Liver (tissue), 8 donors: ENCODE measurements at regions not wholly inside any gene's neighbourhood (a gene's known extent, or its start where the extent isn't known, plus 50 kb on each side); places are given as distances from the start of the nearest gene placed in this dataset.

Experiments
- DNase-seq: peaks from one replicate; pipeline ENCODE4 v3.0.0-alpha.2; 2017; ENCODE audit warnings: low spot score
- H3K27ac ChIP-seq, 2 donors: one replicate each; pipeline ENCODE4 v1.7.0; 2013; ENCODE audit warnings: inconsistent platforms in 2 of 2, low read length in 2 of 2, control low read depth in 1 of 2, low read depth in 1 of 2, mild to moderate bottlenecking in 1 of 2
- H3K27me3 ChIP-seq, 4 donors: one replicate each; pipeline versions ENCODE4 v1.6.1 to v1.7.0; 2013; ENCODE audit warnings: low read length in 3 of 4, inconsistent platforms in 1 of 4, mild to moderate bottlenecking in 1 of 4, moderate library complexity in 1 of 4; ENCODE audit not compliant: control insufficient read depth in 4 of 4, insufficient read depth in 4 of 4
- H3K36me3 ChIP-seq, 4 donors: one replicate each; pipeline versions ENCODE4 v1.6.1 to v1.7.0; 2013; ENCODE audit warnings: low read length in 3 of 4, mild to moderate bottlenecking in 3 of 4, low read depth in 1 of 4, moderate library complexity in 1 of 4; ENCODE audit not compliant: control insufficient read depth in 4 of 4, insufficient read depth in 3 of 4
- H3K4me1 ChIP-seq, 4 donors: one replicate each; pipeline versions ENCODE4 v1.6.1 to v1.7.0; 2013; ENCODE audit warnings: low read length in 3 of 4, mild to moderate bottlenecking in 3 of 4, moderate library complexity in 1 of 4; ENCODE audit not compliant: control insufficient read depth in 4 of 4, insufficient read depth in 4 of 4
- H3K4me3 ChIP-seq, 3 donors: one replicate each; pipeline versions ENCODE4 v1.6.1 to v1.7.0; 2013; ENCODE audit warnings: low read length in 3 of 3, control low read depth in 1 of 3, low read depth in 1 of 3, mild to moderate bottlenecking in 1 of 3
- H3K9ac ChIP-seq, 2 donors: one replicate each; pipeline ENCODE4 v1.7.0; 2013; ENCODE audit warnings: low read length in 2 of 2, mild to moderate bottlenecking in 2 of 2, moderate library complexity in 2 of 2, control low read depth in 1 of 2, low read depth in 1 of 2
- H3K9me3 ChIP-seq, 4 donors: one replicate each; pipeline versions ENCODE4 v1.6.1 to v1.7.0; 2013; ENCODE audit warnings: low read length in 3 of 4; ENCODE audit not compliant: control insufficient read depth in 4 of 4
- EGR1 ChIP-seq, 2 donors: IDR thresholded peaks; 2 replicates each; pipeline ENCODE4 v1.6.1; 2016 to 2018; ENCODE audit warnings: antibody characterized with exemption in 2 of 2, low read depth in 2 of 2
- FOXA1 ChIP-seq: IDR thresholded peaks from 2 replicates; pipeline ENCODE4 v1.6.1; 2016; ENCODE audit warnings: antibody characterized with exemption
- FOXA2 ChIP-seq: IDR thresholded peaks from 2 replicates; pipeline ENCODE4 v1.6.1; 2016; ENCODE audit warnings: antibody characterized with exemption
- GABPA ChIP-seq, 2 donors: IDR thresholded peaks in 1 of 2; conservative IDR thresholded peaks in 1 of 2; 2 replicates each; pipeline ENCODE4 v1.6.1; 2016; ENCODE audit warnings: antibody characterized with exemption in 2 of 2, mild to moderate bottlenecking in 1 of 2, moderate library complexity in 1 of 2
- HNF4A ChIP-seq, 2 donors: conservative IDR thresholded peaks; 2 replicates each; pipeline ENCODE4 v1.6.1; 2016; ENCODE audit warnings: antibody characterized with exemption in 2 of 2, mild to moderate bottlenecking in 2 of 2
- HNF4G ChIP-seq: IDR thresholded peaks from 2 replicates; pipeline ENCODE4 v1.6.1; 2016; ENCODE audit warnings: antibody characterized with exemption
- JUND ChIP-seq, 2 donors: IDR thresholded peaks; 2 replicates each; pipeline ENCODE4 v1.6.1; 2016; ENCODE audit warnings: antibody characterized with exemption in 2 of 2
- RAD21 ChIP-seq, 2 donors: IDR thresholded peaks; 2 replicates each; pipeline ENCODE4 v1.6.1; 2016; ENCODE audit warnings: antibody characterized with exemption in 2 of 2, mild to moderate bottlenecking in 2 of 2
- RXRA ChIP-seq, 2 donors: IDR thresholded peaks; 2 replicates each; pipeline ENCODE4 v1.6.1; 2017 to 2018; ENCODE audit warnings: antibody characterized with exemption in 2 of 2, mild to moderate bottlenecking in 1 of 2
- SP1 ChIP-seq: IDR thresholded peaks from 2 replicates; pipeline ENCODE4 v1.6.1; 2018; ENCODE audit warnings: antibody characterized with exemption, mild to moderate bottlenecking
- TAF1 ChIP-seq: conservative IDR thresholded peaks from 2 replicates; pipeline ENCODE4 v1.6.1; 2016; ENCODE audit warnings: antibody characterized with exemption, mild to moderate bottlenecking
- YY1 ChIP-seq: IDR thresholded peaks from 2 replicates; pipeline ENCODE4 v1.6.1; 2016; ENCODE audit warnings: antibody characterized with exemption, mild to moderate bottlenecking
- WGBS: extraction: QIAGEN DNeasy Blood & Tissue Kit; methylation state at CpG from one replicate; pipeline ENCODE4 v1.1.7; 2013; 5-methylcytosine and 5-hydroxymethylcytosine counted together
- TF ChIP-seq, protein P1 (sequence below): IDR thresholded peaks from 2 replicates; pipeline ENCODE4 v1.6.1; 2016; ENCODE audit warnings: antibody characterized with exemption, mild to moderate bottlenecking
- TF ChIP-seq, protein P2 (sequence below): IDR thresholded peaks from 2 replicates; pipeline ENCODE4 v1.6.1; 2016; ENCODE audit warnings: antibody characterized with exemption
- TF ChIP-seq, protein P3 (sequence below): IDR thresholded peaks from 2 replicates; pipeline ENCODE4 v1.6.1; 2016; ENCODE audit warnings: antibody characterized with exemption
- TF ChIP-seq, protein P4 (sequence below): fragments of 150-350 bp; IDR thresholded peaks from 2 replicates; pipeline ENCODE4 v1.5.1; 2017; ENCODE audit warnings: improper control_type of control experiment, low read depth, low read length; ENCODE audit not compliant: missing input control
- donor health status: healthy.
- donor health status: healthy.
- donor health status: healthy.
- donor health status: healthy.
- donor health status: healthy.

DNA sequence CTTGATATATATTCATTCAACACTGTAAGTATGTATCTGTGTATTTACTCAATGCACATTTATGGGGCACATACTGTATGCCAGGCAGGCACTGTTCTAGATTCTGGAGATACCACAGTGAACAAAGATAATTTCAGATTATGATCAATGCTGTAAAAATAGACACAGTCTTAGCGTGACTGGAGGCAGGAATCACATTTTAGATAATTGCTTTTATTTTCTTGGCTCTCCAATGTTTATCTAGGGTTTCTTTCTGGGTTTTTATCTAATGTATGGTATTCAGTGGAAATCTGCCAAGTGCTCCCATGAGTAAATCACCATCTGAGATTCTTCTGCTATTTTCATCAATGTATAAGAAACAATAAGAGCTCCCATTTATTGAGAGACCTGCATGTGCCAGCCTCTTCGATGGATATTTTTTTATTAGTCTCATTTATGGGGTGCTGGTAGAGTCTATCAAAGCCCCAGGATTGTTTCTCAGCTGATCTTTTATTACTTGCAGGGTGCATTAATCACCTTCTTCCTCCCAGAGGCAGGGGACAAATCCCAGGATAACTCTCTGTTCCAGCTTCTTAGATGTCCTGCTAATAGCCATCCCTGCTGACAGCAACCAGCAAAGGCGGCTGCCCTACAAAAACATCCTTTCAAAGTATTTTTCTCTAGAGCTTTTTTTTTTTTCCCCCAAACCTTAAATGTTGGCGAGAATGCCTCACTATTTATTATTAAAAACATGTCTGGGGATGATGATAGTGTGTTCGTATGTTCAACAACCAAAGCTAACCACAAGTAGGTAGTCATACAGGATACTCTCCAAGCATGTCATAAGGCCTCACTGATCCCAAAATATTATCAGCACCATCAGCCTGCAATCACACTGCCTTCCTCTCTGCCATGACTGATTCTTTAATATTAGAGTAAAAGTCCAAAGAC is 331.0 kb upstream of the RASGRP1 start:
- Histone ChIP-seq H3K27me3 (no peaks in the 10 kb centered on the region), H3K9me3 (no peaks in the 10 kb centered on the region), H3K27ac (no peak overlapping the region), H3K36me3 (no peaks in the 10 kb centered on the region), H3K9ac (no peak overlapping the region), H3K4me1 (no peaks in the 10 kb centered on the region), H3K4me3 (no peak overlapping the region)
- TF ChIP-seq, protein P1, sequence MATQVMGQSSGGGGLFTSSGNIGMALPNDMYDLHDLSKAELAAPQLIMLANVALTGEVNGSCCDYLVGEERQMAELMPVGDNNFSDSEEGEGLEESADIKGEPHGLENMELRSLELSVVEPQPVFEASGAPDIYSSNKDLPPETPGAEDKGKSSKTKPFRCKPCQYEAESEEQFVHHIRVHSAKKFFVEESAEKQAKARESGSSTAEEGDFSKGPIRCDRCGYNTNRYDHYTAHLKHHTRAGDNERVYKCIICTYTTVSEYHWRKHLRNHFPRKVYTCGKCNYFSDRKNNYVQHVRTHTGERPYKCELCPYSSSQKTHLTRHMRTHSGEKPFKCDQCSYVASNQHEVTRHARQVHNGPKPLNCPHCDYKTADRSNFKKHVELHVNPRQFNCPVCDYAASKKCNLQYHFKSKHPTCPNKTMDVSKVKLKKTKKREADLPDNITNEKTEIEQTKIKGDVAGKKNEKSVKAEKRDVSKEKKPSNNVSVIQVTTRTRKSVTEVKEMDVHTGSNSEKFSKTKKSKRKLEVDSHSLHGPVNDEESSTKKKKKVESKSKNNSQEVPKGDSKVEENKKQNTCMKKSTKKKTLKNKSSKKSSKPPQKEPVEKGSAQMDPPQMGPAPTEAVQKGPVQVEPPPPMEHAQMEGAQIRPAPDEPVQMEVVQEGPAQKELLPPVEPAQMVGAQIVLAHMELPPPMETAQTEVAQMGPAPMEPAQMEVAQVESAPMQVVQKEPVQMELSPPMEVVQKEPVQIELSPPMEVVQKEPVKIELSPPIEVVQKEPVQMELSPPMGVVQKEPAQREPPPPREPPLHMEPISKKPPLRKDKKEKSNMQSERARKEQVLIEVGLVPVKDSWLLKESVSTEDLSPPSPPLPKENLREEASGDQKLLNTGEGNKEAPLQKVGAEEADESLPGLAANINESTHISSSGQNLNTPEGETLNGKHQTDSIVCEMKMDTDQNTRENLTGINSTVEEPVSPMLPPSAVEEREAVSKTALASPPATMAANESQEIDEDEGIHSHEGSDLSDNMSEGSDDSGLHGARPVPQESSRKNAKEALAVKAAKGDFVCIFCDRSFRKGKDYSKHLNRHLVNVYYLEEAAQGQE, result no peak
- no peak for TF ChIP-seq FOXA2
- no peak for TF ChIP-seq SP1
- TF ChIP-seq, protein P2, sequence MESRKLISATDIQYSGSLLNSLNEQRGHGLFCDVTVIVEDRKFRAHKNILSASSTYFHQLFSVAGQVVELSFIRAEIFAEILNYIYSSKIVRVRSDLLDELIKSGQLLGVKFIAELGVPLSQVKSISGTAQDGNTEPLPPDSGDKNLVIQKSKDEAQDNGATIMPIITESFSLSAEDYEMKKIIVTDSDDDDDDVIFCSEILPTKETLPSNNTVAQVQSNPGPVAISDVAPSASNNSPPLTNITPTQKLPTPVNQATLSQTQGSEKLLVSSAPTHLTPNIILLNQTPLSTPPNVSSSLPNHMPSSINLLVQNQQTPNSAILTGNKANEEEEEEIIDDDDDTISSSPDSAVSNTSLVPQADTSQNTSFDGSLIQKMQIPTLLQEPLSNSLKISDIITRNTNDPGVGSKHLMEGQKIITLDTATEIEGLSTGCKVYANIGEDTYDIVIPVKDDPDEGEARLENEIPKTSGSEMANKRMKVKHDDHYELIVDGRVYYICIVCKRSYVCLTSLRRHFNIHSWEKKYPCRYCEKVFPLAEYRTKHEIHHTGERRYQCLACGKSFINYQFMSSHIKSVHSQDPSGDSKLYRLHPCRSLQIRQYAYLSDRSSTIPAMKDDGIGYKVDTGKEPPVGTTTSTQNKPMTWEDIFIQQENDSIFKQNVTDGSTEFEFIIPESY, result no peak
- TF ChIP-seq HNF4G, result no peak
- no peak for TF ChIP-seq HNF4A (conservative IDR thresholded peaks at IDR 0.05)
- TF ChIP-seq RXRA (IDR thresholded peaks at IDR 0.05), result no peak
- TF ChIP-seq RAD21 (IDR thresholded peaks at IDR 0.05), result no peak
- TF ChIP-seq EGR1 (IDR thresholded peaks at IDR 0.05; ENCODE audit: low read depth in 2 of 2), result no peak
- TF ChIP-seq FOXA1, result no peak
- TF ChIP-seq, protein P3, sequence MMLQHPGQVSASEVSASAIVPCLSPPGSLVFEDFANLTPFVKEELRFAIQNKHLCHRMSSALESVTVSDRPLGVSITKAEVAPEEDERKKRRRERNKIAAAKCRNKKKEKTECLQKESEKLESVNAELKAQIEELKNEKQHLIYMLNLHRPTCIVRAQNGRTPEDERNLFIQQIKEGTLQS, result no peak
- TF ChIP-seq GABPA (IDR thresholded peaks at IDR 0.05 in 1 of 2, conservative IDR thresholded peaks at IDR 0.05 in 1 of 2), result no peak
- TF ChIP-seq, protein P4, sequence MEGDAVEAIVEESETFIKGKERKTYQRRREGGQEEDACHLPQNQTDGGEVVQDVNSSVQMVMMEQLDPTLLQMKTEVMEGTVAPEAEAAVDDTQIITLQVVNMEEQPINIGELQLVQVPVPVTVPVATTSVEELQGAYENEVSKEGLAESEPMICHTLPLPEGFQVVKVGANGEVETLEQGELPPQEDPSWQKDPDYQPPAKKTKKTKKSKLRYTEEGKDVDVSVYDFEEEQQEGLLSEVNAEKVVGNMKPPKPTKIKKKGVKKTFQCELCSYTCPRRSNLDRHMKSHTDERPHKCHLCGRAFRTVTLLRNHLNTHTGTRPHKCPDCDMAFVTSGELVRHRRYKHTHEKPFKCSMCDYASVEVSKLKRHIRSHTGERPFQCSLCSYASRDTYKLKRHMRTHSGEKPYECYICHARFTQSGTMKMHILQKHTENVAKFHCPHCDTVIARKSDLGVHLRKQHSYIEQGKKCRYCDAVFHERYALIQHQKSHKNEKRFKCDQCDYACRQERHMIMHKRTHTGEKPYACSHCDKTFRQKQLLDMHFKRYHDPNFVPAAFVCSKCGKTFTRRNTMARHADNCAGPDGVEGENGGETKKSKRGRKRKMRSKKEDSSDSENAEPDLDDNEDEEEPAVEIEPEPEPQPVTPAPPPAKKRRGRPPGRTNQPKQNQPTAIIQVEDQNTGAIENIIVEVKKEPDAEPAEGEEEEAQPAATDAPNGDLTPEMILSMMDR, result no peak
- no peak for TF ChIP-seq JUND (IDR thresholded peaks at IDR 0.05)
- DNase-seq, result no peak
- 85% methylated on average over 5 of the region's 5 CpGs for WGBS

DNA sequence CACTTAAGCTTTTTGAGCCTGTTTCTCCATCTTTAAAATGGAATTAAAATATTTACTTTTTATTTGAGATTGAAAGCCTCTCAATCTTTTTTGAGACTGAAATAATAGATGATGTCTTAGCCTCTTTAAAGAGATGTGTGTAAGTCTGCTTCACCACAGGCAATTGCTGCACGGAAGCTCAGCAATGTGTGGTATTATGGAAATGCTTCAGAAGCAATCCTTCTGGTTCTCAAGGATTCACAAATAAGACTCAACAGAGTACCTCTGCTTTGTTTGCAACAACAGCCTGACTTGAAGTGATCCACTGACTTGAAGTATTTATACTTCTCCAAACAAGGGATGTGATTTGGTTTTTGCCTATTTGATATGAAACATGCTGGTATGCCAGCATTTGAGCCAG is 332.0 kb upstream of the RASGRP1 start:
- Histone ChIP-seq H3K27me3 (no peaks in the 10 kb centered on the region), H3K4me3 (no peak overlapping the region), H3K9ac (no peak overlapping the region), H3K9me3 (no peaks in the 10 kb centered on the region), H3K27ac (no peak overlapping the region), H3K36me3 (no peaks in the 10 kb centered on the region), H3K4me1 (no peaks in the 10 kb centered on the region)
- DNase-seq, result no peak
- WGBS, result 91% methylated on average over 1 of the region's 1 CpG
- no peak for TF ChIP-seq SP1
- TF ChIP-seq YY1, result no peak
- TF ChIP-seq, protein P2, result no peak
- TF ChIP-seq RAD21 (IDR thresholded peaks at IDR 0.05), result no peak
- TF ChIP-seq EGR1 (IDR thresholded peaks at IDR 0.05; ENCODE audit: low read depth in 2 of 2), result no peak
- no peak for TF ChIP-seq HNF4G
- TF ChIP-seq, protein P1, result no peak
- TF ChIP-seq TAF1, result no peak
